Aorta (tissue), 5 donors: ENCODE measurements at regions not wholly inside any gene's neighbourhood (a gene's known extent, or its start where the extent isn't known, plus 50 kb on each side); places are given as distances from the start of the nearest gene placed in this dataset.
"Not testable (repeated sequence)": the region's sequence is repeated elsewhere in the genome, so short reads cannot be mapped to it uniquely, and the experiment has no call there.

Experiments
- ATAC-seq: fragments of 200-7000 bp; cut with Tn5 transposase; one replicate; pipeline ENCODE4 v1.9.1; 2022; ENCODE audit warnings: moderate library complexity; ENCODE audit not compliant: low FRiP score
- DNase-seq, 2 donors: peaks; one replicate each; pipeline ENCODE4 v3.0.0-alpha.2; 2020
- H3K27ac ChIP-seq, 2 donors: one replicate each; pipeline ENCODE4 v1.5.1; 2013; ENCODE audit warnings: low read length in 2 of 2, mild to moderate bottlenecking in 2 of 2, moderate library complexity in 2 of 2, control low read depth in 1 of 2, inconsistent platforms in 1 of 2, low read depth in 1 of 2
- H3K27me3 ChIP-seq, 2 donors: one replicate each; pipeline ENCODE4 v1.6.1; 2013; ENCODE audit warnings: control low read depth in 1 of 2, low read length in 1 of 2, mild to moderate bottlenecking in 1 of 2, moderate library complexity in 1 of 2; ENCODE audit not compliant: insufficient read depth in 2 of 2, control insufficient read depth in 1 of 2
- H3K36me3 ChIP-seq, 2 donors: one replicate each; pipeline ENCODE4 v1.6.1; 2013; ENCODE audit warnings: control low read depth in 1 of 2, low read length in 1 of 2, mild to moderate bottlenecking in 1 of 2; ENCODE audit not compliant: insufficient read depth in 2 of 2, control insufficient read depth in 1 of 2
- H3K4me1 ChIP-seq, 2 donors: one replicate each; pipeline ENCODE4 v1.6.1; 2013; ENCODE audit warnings: low read length in 2 of 2, control low read depth in 1 of 2, mild to moderate bottlenecking in 1 of 2, moderate library complexity in 1 of 2; ENCODE audit not compliant: insufficient read depth in 2 of 2, control insufficient read depth in 1 of 2
- H3K4me3 ChIP-seq, 2 donors: one replicate each; pipeline ENCODE4 v1.5.1; 2013; ENCODE audit warnings: low read length in 2 of 2, control low read depth in 1 of 2, mild to moderate bottlenecking in 1 of 2
- H3K9me3 ChIP-seq: one replicate; pipeline ENCODE4 v1.6.1; 2013; ENCODE audit warnings: mild to moderate bottlenecking, low read length; ENCODE audit not compliant: control insufficient read depth
- WGBS, 2 donors: extraction: QIAGEN DNeasy Blood & Tissue Kit; methylation state at CpG; one replicate each; pipeline ENCODE4 v1.1.7; 2013; 5-methylcytosine and 5-hydroxymethylcytosine counted together
- intact Hi-C, 2 donors: fragments of 100-400 bp; cut with DNase I; formaldehyde crosslinking; loops; one replicate each; pipeline versions ENCODE4 v1.14.2 to v1.15.0; 2022
- donor health status: healthy with polysubstance abuse.
- donor health status: Bipolar disorder and iron deficiency.
- donor health status: DM: no; HTN: no; CAD: no.
- donor health status: DM: no; HTN: no; CAD: no.
- donor health status: DM: yes; HTN: yes; CAD: no.

DNA sequence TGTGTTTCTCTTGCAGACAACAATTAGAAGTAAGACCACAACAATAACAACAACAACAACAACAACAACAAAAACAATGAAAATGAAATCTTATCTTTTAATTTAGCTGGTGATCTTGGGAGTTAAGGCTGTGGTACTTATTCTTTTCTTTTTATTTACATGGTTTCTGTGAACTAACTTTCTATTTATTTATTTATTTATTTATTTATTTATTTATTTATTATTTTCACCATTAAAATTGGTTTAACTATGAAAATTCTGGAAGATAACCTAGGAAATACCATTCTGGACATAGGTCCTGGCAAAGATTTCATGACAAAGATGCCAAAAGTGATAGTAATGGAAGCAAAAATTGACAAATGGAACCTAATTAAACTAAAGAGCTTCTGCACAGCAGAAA is 102.5 kb upstream of the PNPT1 start:
- no peak overlapping the region for H3K27ac ChIP-seq
- ATAC-seq (no peak), DNase-seq (no peak)
- H3K4me3 ChIP-seq = no peak overlapping the region
- no peaks in the 10 kb centered on the region for H3K9me3 ChIP-seq
- no peaks in the 10 kb centered on the region for H3K4me1 ChIP-seq
- H3K36me3 ChIP-seq = no peaks in the 10 kb centered on the region
- intact Hi-C loops = no loop called here
- no peaks in the 10 kb centered on the region for H3K27me3 ChIP-seq

GRCh38 chr2:55793602-55794001 is 100.0 kb upstream of the PNPT1 start:
- H3K4me1 ChIP-seq, DNase-seq, H3K36me3 ChIP-seq, ATAC-seq, intact Hi-C loops, H3K27me3 ChIP-seq, H3K27ac ChIP-seq, H3K4me3 ChIP-seq, H3K9me3 ChIP-seq: not testable (repeated sequence)
- 94 to 97% methylated on average over 11 to 12 of the region's 12 CpGs for WGBS, 2 donors

- H3K27me3 ChIP-seq = no peaks in the 10 kb centered on the region
- no peaks in the 10 kb centered on the region for H3K9me3 ChIP-seq
- no peaks in the 10 kb centered on the region for H3K36me3 ChIP-seq
- no peak for ATAC-seq
- intact Hi-C loops = no loop called here
- no peaks in the 10 kb centered on the region for H3K4me1 ChIP-seq
- DNase-seq = no peak
- no peak overlapping the region for H3K4me3 ChIP-seq
- no peak overlapping the region for H3K27ac ChIP-seq
These were observed 92.6 kb upstream of the PNPT1 start for GRCh38 chr2:55786280-55786679.

- H3K4me3 ChIP-seq, H3K36me3 ChIP-seq, ATAC-seq, DNase-seq, H3K27me3 ChIP-seq, H3K9me3 ChIP-seq, intact Hi-C loops, H3K4me1 ChIP-seq, H3K27ac ChIP-seq: not testable (repeated sequence)
- 92 to 95% methylated on average over 5 of the region's 5 CpGs for WGBS, 2 donors
These were observed 90.1 kb upstream of the PNPT1 start for GRCh38 chr2:55783751-55784150.

DNA sequence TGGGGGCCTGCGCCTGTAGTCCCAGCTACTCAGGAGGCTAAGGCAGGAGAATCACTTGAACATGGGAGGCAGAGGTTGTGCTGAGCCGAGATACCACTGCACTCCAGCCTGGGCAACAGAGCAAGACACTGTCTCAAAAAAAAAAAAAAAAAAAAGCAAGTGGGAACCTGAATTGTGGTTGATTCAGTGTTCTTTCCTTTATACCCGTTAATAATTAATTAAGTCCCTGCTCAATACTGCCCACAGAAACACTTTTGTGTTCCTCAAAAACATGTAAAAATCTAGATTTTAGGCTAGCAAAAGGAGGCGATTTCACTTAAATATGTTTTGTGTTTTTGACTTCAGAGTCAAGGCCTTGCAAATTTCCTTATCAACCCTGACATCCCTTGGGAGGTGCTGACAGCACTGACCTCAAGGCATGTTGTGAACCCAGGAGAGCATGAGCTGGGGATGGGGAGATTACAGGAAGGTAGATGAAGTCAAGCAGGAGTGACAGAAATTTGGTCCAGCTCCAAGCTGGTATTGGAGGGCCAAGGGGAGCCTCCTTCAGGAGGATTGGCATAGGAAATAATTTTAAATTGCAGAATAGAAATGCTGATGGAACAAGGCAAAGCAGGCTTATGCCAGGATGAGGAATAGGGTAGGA is 89.0 kb upstream of the PNPT1 start:
- 86 to 93% methylated on average over 4 of the region's 4 CpGs for WGBS, 2 donors
- Histone ChIP-seq H3K4me1 (peaks cover 0 to 1% of the 10 kb centered on the region in 2 donors), H3K9me3 (no peaks in the 10 kb centered on the region), H3K36me3 (no peaks in the 10 kb centered on the region), H3K27me3 (no peaks in the 10 kb centered on the region), H3K27ac (no peak overlapping the region), H3K4me3 (no peak overlapping the region)
- DNase-seq (no peak), ATAC-seq (no peak)
- intact Hi-C loops = no loop called here

DNA sequence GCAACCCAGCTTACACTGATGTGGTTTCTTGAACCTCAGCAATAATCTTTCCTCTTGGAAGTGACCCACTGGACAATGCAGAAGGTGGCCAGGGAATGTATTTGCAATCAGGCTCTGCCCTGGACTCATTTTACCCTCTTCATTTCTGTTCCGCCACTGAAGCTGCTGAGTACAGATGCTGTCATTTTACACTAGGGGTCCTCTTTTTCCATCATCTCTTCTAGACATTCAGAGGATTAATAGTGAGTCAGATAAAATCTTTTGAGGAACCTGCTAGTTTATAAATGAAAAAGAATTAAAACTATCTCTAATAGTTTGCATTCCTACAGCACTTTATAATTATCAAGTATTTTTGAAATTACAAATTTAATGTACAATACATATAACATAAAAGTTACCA is 87.9 kb upstream of the PNPT1 start:
- H3K4me3 ChIP-seq = no peak overlapping the region
- DNase-seq (no peak), ATAC-seq (no peak)
- 98 to 100% methylated on average over 1 of the region's 1 CpG for WGBS, 2 donors
- peaks cover 0 to 1% of the 10 kb centered on the region in 2 donors for H3K4me1 ChIP-seq
- intact Hi-C loops = no loop called here
- H3K36me3 ChIP-seq = no peaks in the 10 kb centered on the region
- H3K27me3 ChIP-seq = no peaks in the 10 kb centered on the region
- no peaks in the 10 kb centered on the region for H3K9me3 ChIP-seq
- H3K27ac ChIP-seq = no peak overlapping the region

GRCh38 chr2:55780697-55781096 is 87.1 kb upstream of the PNPT1 start:
- WGBS, 2 donors = 79 to 95% methylated on average over 1 of the region's 1 CpG
- Histone ChIP-seq H3K27me3 (no peaks in the 10 kb centered on the region), H3K4me1 (peaks cover 0 to 1% of the 10 kb centered on the region in 2 donors), H3K36me3 (no peaks in the 10 kb centered on the region), H3K27ac (no peak overlapping the region), H3K9me3 (no peaks in the 10 kb centered on the region), H3K4me3 (no peak overlapping the region)
- DNase-seq (no peak), ATAC-seq (no peak)
- intact Hi-C loops = no loop called here

GRCh38 chr2:55779459-55780421 is 86.1 kb upstream of the PNPT1 start:
- Histone ChIP-seq H3K4me3 (no peak overlapping the region), H3K36me3 (no peaks in the 10 kb centered on the region), H3K9me3 (no peaks in the 10 kb centered on the region), H3K27ac (no peak overlapping the region), H3K27me3 (no peaks in the 10 kb centered on the region), H3K4me1 (peaks cover 0 to 1% of the 10 kb centered on the region in 2 donors)
- ATAC-seq (no peak), DNase-seq (no peak)
- WGBS, 2 donors = 60 to 73% methylated on average over 7 of the region's 7 CpGs
- intact Hi-C loops = loop anchor here (2.0 to 5.0 kb wide), 2 partner anchors 77 to 228 kb away; no protein-coding TSS in a partner anchor

- 98% methylated on average over 3 of the region's 3 CpGs for WGBS, 2 donors
- Histone ChIP-seq H3K27me3 (no peaks in the 10 kb centered on the region), H3K9me3 (no peaks in the 10 kb centered on the region), H3K27ac (no peak overlapping the region), H3K36me3 (no peaks in the 10 kb centered on the region), H3K4me1 (peaks cover 0 to 1% of the 10 kb centered on the region in 2 donors), H3K4me3 (no peak overlapping the region)
- intact Hi-C loops = loop anchor here in 1 of 2 donors (5.0 kb wide), 1 partner anchor 230 kb away; no protein-coding TSS in a partner anchor
- DNase-seq = no peak
- no peak for ATAC-seq
These were observed 83.3 kb upstream of the PNPT1 start for GRCh38 chr2:55776966-55777365.
